ENCODE measurements at regions not wholly inside any gene's neighbourhood (a gene's known extent, or its start where the extent isn't known, plus 50 kb on each side); places are given as distances from the start of the nearest gene placed in this dataset.

- TF ChIP-seq CTCF (IDR thresholded peaks at IDR 0.05), result no peak
- no peak for TF ChIP-seq EP300 (IDR thresholded peaks at IDR 0.05)
- TF ChIP-seq POLR2A (IDR thresholded peaks at IDR 0.05), result no peak
- Histone ChIP-seq H3K9me3 (no peaks in the 10 kb centered on the region), H3K4me1 (no peaks in the 10 kb centered on the region), H3K4me3 (no peak overlapping the region), H3K36me3 (no peaks in the 10 kb centered on the region), H3K27ac (no peak overlapping the region), H3K27me3 (no peaks in the 10 kb centered on the region)
- no peak for DNase-seq (ENCODE audit: low spot score in 2 of 2)
Observed at GRCh38 chr14:98208211-98208611, 1063.8 kb downstream of the BCL11B start.

- Histone ChIP-seq H3K4me1 (no peaks in the 10 kb centered on the region), H3K27me3 (no peaks in the 10 kb centered on the region), H3K4me3 (no peak overlapping the region), H3K36me3 (no peaks in the 10 kb centered on the region), H3K9me3 (no peaks in the 10 kb centered on the region), H3K27ac (no peak overlapping the region)
- 44 to 61% methylated on average over 4 of the region's 4 CpGs for WGBS, 2 donors
- DNase-seq (ENCODE audit: low spot score in 2 of 2), result no peak
- no peak for TF ChIP-seq EP300 (IDR thresholded peaks at IDR 0.05)
- no peak for TF ChIP-seq CTCF (IDR thresholded peaks at IDR 0.05)
Observed at GRCh38 chr14:98208943-98209342, 1063.1 kb downstream of the BCL11B start.

GRCh38 chr14:98210045-98210672 is 1061.8 kb downstream of the BCL11B start:
- no peak for TF ChIP-seq EP300 (IDR thresholded peaks at IDR 0.05)
- no peak for TF ChIP-seq POLR2A (IDR thresholded peaks at IDR 0.05)
- no peak for TF ChIP-seq CTCF (IDR thresholded peaks at IDR 0.05)
- DNase-seq (ENCODE audit: low spot score in 2 of 2), result no peak
- Histone ChIP-seq H3K27ac (no peak overlapping the region), H3K4me3 (no peak overlapping the region), H3K27me3 (no peaks in the 10 kb centered on the region), H3K36me3 (no peaks in the 10 kb centered on the region), H3K4me1 (no peaks in the 10 kb centered on the region), H3K9me3 (no peaks in the 10 kb centered on the region)
- WGBS, 2 donors, result 34 to 46% methylated on average over 12 of the region's 12 CpGs

GRCh38 chr14:98217530-98217929 is 1054.5 kb downstream of the BCL11B start:
- no peak for DNase-seq (ENCODE audit: low spot score in 2 of 2)
- no peak overlapping the region for H3K27ac ChIP-seq

GRCh38 chr14:98218218-98218617 is 1053.8 kb downstream of the BCL11B start:
- Histone ChIP-seq H3K27ac (no peak overlapping the region), H3K36me3 (no peaks in the 10 kb centered on the region), H3K27me3 (no peaks in the 10 kb centered on the region), H3K9me3 (no peaks in the 10 kb centered on the region), H3K4me1 (no peaks in the 10 kb centered on the region), H3K4me3 (no peak overlapping the region)
- no peak for DNase-seq (ENCODE audit: low spot score in 2 of 2)
- WGBS, 2 donors, result 70 to 76% methylated on average over 4 of the region's 4 CpGs
- no peak for TF ChIP-seq CTCF (IDR thresholded peaks at IDR 0.05)
- no peak for TF ChIP-seq POLR2A (IDR thresholded peaks at IDR 0.05)
- TF ChIP-seq EP300 (IDR thresholded peaks at IDR 0.05), result no peak

More at GRCh38 chr14:98217530-98217929, 1054.5 kb downstream of the BCL11B start:
- Histone ChIP-seq H3K4me3 (no peak overlapping the region), H3K27me3 (no peaks in the 10 kb centered on the region), H3K9me3 (no peaks in the 10 kb centered on the region), H3K36me3 (no peaks in the 10 kb centered on the region), H3K4me1 (no peaks in the 10 kb centered on the region)
- TF ChIP-seq CTCF (IDR thresholded peaks at IDR 0.05) (no peak), POLR2A (IDR thresholded peaks at IDR 0.05) (no peak), EP300 (IDR thresholded peaks at IDR 0.05) (no peak)
- 88 to 90% methylated on average over 6 of the region's 6 CpGs for WGBS, 2 donors
